ENCODE measurements at regions not wholly inside any gene's neighbourhood (a gene's known extent, or its start where the extent isn't known, plus 50 kb on each side); places are given as distances from the start of the nearest gene placed in this dataset.
"Not testable (repeated sequence)": the region's sequence is repeated elsewhere in the genome, so short reads cannot be mapped to it uniquely, and the experiment has no call there.

GRCh38 chr3:5917932-5918331, 730.4 kb downstream of the EDEM1 start:
- no peak for DNase-seq
- H3K4me3 ChIP-seq = no peak overlapping the region
- no peaks in the 10 kb centered on the region for H3K27me3 ChIP-seq (ENCODE audit: low read depth)
- intact Hi-C loops (cut with micrococcal nuclease) = no loop called here
- no peaks in the 10 kb centered on the region for H3K36me3 ChIP-seq
- no peak for TF ChIP-seq CTCF (IDR thresholded peaks at IDR 0.05; ENCODE audit: borderline replicate concordance)
- no peaks in the 10 kb centered on the region for H3K4me1 ChIP-seq
- H3K27ac ChIP-seq (replicated peaks) = no peak overlapping the region
- no peaks in the 10 kb centered on the region for H3K9me3 ChIP-seq (replicated peaks)

- Histone ChIP-seq H3K27ac (replicated peaks) (no peak overlapping the region), H3K4me1 (no peaks in the 10 kb centered on the region), H3K9me3 (replicated peaks) (no peaks in the 10 kb centered on the region), H3K27me3 (ENCODE audit: low read depth) (no peaks in the 10 kb centered on the region), H3K36me3 (no peaks in the 10 kb centered on the region), H3K4me3 (no peak overlapping the region)
- intact Hi-C loops (cut with micrococcal nuclease) = no loop called here
- no peak for TF ChIP-seq CTCF (IDR thresholded peaks at IDR 0.05; ENCODE audit: borderline replicate concordance)
- DNase-seq = no peak
Measured at GRCh38 chr3:5918626-5919025, 731.1 kb downstream of the EDEM1 start.

GRCh38 chr3:5929027-5929426, 741.5 kb downstream of the EDEM1 start:
- DNase-seq = no peak
- Histone ChIP-seq H3K4me3 (no peak overlapping the region), H3K27ac (replicated peaks) (no peak overlapping the region), H3K9me3 (replicated peaks) (no peaks in the 10 kb centered on the region), H3K36me3 (no peaks in the 10 kb centered on the region), H3K27me3 (ENCODE audit: low read depth) (no peaks in the 10 kb centered on the region), H3K4me1 (no peaks in the 10 kb centered on the region)
- intact Hi-C loops (cut with micrococcal nuclease) = no loop called here
- TF ChIP-seq CTCF (IDR thresholded peaks at IDR 0.05; ENCODE audit: borderline replicate concordance) = no peak

- DNase-seq = not testable (repeated sequence)
Measured at GRCh38 chr3:5944061-5944460, 756.6 kb downstream of the EDEM1 start.

GRCh38 chr3:5948084-5948483, 760.6 kb downstream of the EDEM1 start:
- TF ChIP-seq CTCF (IDR thresholded peaks at IDR 0.05; ENCODE audit: borderline replicate concordance) = no peak
- intact Hi-C loops (cut with micrococcal nuclease) = no loop called here
- Histone ChIP-seq H3K36me3 (no peaks in the 10 kb centered on the region), H3K27ac (replicated peaks) (no peak overlapping the region), H3K9me3 (replicated peaks) (peaks cover 3% of the 10 kb centered on the region), H3K27me3 (ENCODE audit: low read depth) (no peaks in the 10 kb centered on the region), H3K4me3 (no peak overlapping the region), H3K4me1 (no peaks in the 10 kb centered on the region)
- DNase-seq = no peak

More at GRCh38 chr3:5944061-5944460, 756.6 kb downstream of the EDEM1 start:
- H3K27ac ChIP-seq (replicated peaks); H3K4me3 ChIP-seq; H3K4me1 ChIP-seq; H3K36me3 ChIP-seq; intact Hi-C loops (cut with micrococcal nuclease); H3K27me3 ChIP-seq (ENCODE audit: low read depth): not testable (repeated sequence)
- peaks cover 12% of the 10 kb centered on the region for H3K9me3 ChIP-seq (replicated peaks)

- Histone ChIP-seq H3K27ac (replicated peaks) (no peak overlapping the region), H3K9me3 (replicated peaks) (peaks cover 8% of the 10 kb centered on the region), H3K36me3 (no peaks in the 10 kb centered on the region), H3K27me3 (ENCODE audit: low read depth) (no peaks in the 10 kb centered on the region), H3K4me3 (no peak overlapping the region), H3K4me1 (no peaks in the 10 kb centered on the region)
- no peak for TF ChIP-seq CTCF (IDR thresholded peaks at IDR 0.05; ENCODE audit: borderline replicate concordance)
- intact Hi-C loops (cut with micrococcal nuclease) = no loop called here
- no peak for DNase-seq
Measured at GRCh38 chr3:5951026-5951425, 763.5 kb downstream of the EDEM1 start.

Data from left ventricle myocardium inferior (tissue), 1 donor.